ENCODE measurements at regions not wholly inside any gene's neighbourhood (a gene's known extent, or its start where the extent isn't known, plus 50 kb on each side); places are given as distances from the start of the nearest gene placed in this dataset.

GRCh38 chr6:165848086-165848426 is 185.0 kb upstream of the PDE10A start:
- TF ChIP-seq CTCF (IDR thresholded peaks at IDR 0.05): no peak
- TF ChIP-seq POLR2A (IDR thresholded peaks at IDR 0.05): no peak
- 87 to 93% methylated on average over 11 of the region's 11 CpGs for WGBS, 2 donors
- intact Hi-C loops (cut with DNase I; ENCODE audit: low total_unique reads): no loop called here

GRCh38 chr6:165847407-165848085 is 184.5 kb upstream of the PDE10A start:
- WGBS, 2 donors: 49 to 52% methylated on average over 14 of the region's 14 CpGs
- no peak for DNase-seq (ENCODE audit: low spot score in 2 of 2)
- intact Hi-C loops (cut with DNase I; ENCODE audit: low total_unique reads): no loop called here

More at GRCh38 chr6:165848086-165848426, 185.0 kb upstream of the PDE10A start:
- no peak for DNase-seq (ENCODE audit: low spot score in 2 of 2)
- H3K4me3 ChIP-seq (ENCODE audit: low read depth, poor library complexity, severe bottlenecking): no peak overlapping the region

GRCh38 chr6:165846123-165846966 is 183.3 kb upstream of the PDE10A start:
- 15 to 16% methylated on average over 22 of the region's 22 CpGs for WGBS, 2 donors
- intact Hi-C loops (cut with DNase I; ENCODE audit: low total_unique reads): no loop called here
- H3K4me3 ChIP-seq (ENCODE audit: low read depth, poor library complexity, severe bottlenecking): no peak overlapping the region
- no peak for DNase-seq (ENCODE audit: low spot score in 2 of 2)
- TF ChIP-seq POLR2A (IDR thresholded peaks at IDR 0.05) (no peak), CTCF (IDR thresholded peaks at IDR 0.05) (no peak)

More at GRCh38 chr6:165847407-165848085, 184.5 kb upstream of the PDE10A start:
- H3K4me3 ChIP-seq (ENCODE audit: low read depth, poor library complexity, severe bottlenecking): no peak overlapping the region
- TF ChIP-seq CTCF (IDR thresholded peaks at IDR 0.05) (no peak), POLR2A (IDR thresholded peaks at IDR 0.05) (no peak)

- WGBS, 2 donors: 35 to 37% methylated on average over 3 of the region's 3 CpGs
- TF ChIP-seq CTCF (IDR thresholded peaks at IDR 0.05) (no peak), POLR2A (IDR thresholded peaks at IDR 0.05) (no peak)
- no peak overlapping the region for H3K4me3 ChIP-seq (ENCODE audit: low read depth, poor library complexity, severe bottlenecking)
- no peak for DNase-seq (ENCODE audit: low spot score in 2 of 2)
- intact Hi-C loops (cut with DNase I; ENCODE audit: low total_unique reads): no loop called here
Observed at GRCh38 chr6:165845493-165845892, 182.5 kb upstream of the PDE10A start.

GRCh38 chr6:165844801-165845364 is 181.8 kb upstream of the PDE10A start:
- 81 to 87% methylated on average over 4 of the region's 4 CpGs for WGBS, 2 donors
- no peak for TF ChIP-seq CTCF (IDR thresholded peaks at IDR 0.05)
- no peak for TF ChIP-seq POLR2A (IDR thresholded peaks at IDR 0.05)
- no peak overlapping the region for H3K4me3 ChIP-seq (ENCODE audit: low read depth, poor library complexity, severe bottlenecking)
- no peak for DNase-seq (ENCODE audit: low spot score in 2 of 2)
- intact Hi-C loops (cut with DNase I; ENCODE audit: low total_unique reads): no loop called here

Measured in lower leg skin (tissue), 4 donors.